ENCODE measurements at regions not wholly inside any gene's neighbourhood (a gene's known extent, or its start where the extent isn't known, plus 50 kb on each side); places are given as distances from the start of the nearest gene placed in this dataset.

DNA sequence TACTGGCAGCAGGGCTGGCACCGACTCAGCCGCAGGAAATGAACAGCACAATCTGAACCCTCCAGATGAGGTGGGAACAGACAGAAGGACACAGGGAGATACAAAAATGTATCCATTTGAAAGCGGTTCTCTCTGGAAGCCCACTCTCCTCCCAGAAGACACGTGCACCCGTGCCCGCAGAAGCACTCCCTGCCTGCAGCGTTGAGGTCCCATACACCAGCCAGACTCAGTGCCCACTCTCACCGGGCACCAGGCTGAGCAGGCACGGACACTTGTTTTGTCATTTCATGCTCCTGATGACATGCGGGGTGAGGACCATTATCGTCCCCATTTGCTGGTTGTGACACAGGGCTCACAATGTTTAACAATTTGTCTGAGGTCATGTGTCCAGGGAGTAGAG, 297.4 kb upstream of the TLE3 start:
- DNase-seq (ENCODE audit: extremely low read depth, low read depth), result no peak
- TF ChIP-seq, protein P1, sequence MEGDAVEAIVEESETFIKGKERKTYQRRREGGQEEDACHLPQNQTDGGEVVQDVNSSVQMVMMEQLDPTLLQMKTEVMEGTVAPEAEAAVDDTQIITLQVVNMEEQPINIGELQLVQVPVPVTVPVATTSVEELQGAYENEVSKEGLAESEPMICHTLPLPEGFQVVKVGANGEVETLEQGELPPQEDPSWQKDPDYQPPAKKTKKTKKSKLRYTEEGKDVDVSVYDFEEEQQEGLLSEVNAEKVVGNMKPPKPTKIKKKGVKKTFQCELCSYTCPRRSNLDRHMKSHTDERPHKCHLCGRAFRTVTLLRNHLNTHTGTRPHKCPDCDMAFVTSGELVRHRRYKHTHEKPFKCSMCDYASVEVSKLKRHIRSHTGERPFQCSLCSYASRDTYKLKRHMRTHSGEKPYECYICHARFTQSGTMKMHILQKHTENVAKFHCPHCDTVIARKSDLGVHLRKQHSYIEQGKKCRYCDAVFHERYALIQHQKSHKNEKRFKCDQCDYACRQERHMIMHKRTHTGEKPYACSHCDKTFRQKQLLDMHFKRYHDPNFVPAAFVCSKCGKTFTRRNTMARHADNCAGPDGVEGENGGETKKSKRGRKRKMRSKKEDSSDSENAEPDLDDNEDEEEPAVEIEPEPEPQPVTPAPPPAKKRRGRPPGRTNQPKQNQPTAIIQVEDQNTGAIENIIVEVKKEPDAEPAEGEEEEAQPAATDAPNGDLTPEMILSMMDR (IDR thresholded peaks at IDR 0.05; ENCODE audit: low read depth, low read length, missing control alignments), result no peak
- no peak overlapping the region for H3K4me3 ChIP-seq (replicated peaks; ENCODE audit: low read depth, low read length)

DNA sequence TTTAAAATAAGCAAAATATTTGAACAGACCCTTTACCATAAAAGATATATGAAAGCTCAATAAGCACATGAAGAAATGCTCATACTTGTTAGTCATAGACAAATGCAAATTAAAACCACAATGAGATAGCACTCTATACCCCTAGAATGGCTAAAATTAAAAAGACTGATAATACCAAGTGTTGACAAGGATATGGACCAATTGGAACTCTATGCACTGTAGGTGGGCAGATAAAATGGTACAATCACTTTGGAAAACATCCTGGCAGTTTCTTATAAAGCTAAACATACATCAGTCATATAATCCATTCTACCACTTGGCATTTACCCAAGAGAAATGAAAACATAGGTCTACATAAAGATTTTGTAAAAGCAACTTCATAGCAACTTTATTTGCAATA, 293.0 kb upstream of the TLE3 start:
- DNase-seq (ENCODE audit: extremely low read depth, low read depth), result no peak
- no peak overlapping the region for H3K4me3 ChIP-seq (replicated peaks; ENCODE audit: low read depth, low read length)
- TF ChIP-seq, protein P1 (IDR thresholded peaks at IDR 0.05; ENCODE audit: low read depth, low read length, missing control alignments), result no peak

DNA sequence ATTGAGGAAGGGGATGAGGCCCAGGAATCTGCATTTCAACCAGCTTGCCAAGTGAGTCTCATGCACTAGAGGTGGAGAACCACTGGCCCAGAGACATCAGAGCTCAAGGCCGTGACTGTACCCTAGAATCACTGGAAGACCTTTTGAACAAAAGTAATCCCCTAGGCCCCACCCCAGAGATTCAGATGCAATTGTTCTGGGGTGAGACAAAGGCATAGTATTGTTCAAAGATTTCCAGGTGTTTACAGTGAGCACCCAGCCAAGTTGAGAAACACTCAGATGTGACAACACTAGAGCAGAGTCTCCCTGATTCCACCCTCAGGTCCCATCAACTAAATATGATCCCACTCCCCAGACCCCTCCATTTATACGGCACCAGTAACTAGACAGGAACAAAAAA, 290.3 kb upstream of the TLE3 start:
- TF ChIP-seq, protein P1 (IDR thresholded peaks at IDR 0.05; ENCODE audit: low read depth, low read length, missing control alignments), result no peak
- no peak for DNase-seq (ENCODE audit: extremely low read depth, low read depth)
- no peak overlapping the region for H3K4me3 ChIP-seq (replicated peaks; ENCODE audit: low read depth, low read length)

DNA sequence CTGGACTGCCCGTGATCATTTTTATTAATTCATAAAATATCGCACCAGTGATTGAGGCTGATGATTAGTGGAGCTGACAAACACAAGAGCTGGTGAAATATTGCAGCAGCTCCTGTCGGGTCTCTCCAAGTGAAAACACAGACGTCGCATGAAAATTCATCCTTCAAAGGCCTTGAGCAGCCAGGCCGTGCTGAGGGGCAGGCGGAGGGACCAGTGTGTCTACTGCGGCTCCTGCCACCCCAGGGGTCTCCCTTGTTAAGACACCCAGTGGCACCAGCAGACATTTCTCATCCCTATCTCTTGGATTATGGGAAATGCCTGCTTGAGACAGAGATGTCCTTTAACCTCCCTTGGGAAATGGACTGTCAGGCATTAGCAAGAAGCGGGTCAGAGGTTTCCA, 289.4 kb upstream of the TLE3 start:
- no peak for DNase-seq (ENCODE audit: extremely low read depth, low read depth)
- TF ChIP-seq, protein P1 (IDR thresholded peaks at IDR 0.05; ENCODE audit: low read depth, low read length, missing control alignments), result no peak
- H3K4me3 ChIP-seq (replicated peaks; ENCODE audit: low read depth, low read length), result no peak overlapping the region

DNA sequence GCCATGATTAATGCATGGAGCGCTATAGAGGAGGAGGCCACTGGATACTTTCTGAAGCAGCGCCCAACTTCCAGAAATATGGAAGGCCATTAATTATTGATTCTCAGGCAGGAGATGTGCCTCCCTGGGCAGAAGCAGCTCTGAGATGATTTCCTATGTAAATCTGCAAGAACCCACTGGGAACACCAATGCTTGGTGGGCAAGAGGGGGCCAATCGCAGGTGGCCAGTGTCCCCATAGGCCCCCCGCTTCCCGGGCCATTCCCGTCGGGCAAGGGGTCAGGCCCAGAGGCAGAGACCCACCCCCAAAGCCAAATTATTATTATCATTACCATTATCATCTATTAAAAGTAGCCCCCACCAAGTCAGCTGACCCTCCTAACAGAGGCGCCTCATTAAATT, 288.0 kb upstream of the TLE3 start:
- TF ChIP-seq, protein P1 (IDR thresholded peaks at IDR 0.05; ENCODE audit: low read depth, low read length, missing control alignments), result no peak
- DNase-seq (ENCODE audit: extremely low read depth, low read depth), result no peak
- H3K4me3 ChIP-seq (replicated peaks; ENCODE audit: low read depth, low read length), result no peak overlapping the region

DNA sequence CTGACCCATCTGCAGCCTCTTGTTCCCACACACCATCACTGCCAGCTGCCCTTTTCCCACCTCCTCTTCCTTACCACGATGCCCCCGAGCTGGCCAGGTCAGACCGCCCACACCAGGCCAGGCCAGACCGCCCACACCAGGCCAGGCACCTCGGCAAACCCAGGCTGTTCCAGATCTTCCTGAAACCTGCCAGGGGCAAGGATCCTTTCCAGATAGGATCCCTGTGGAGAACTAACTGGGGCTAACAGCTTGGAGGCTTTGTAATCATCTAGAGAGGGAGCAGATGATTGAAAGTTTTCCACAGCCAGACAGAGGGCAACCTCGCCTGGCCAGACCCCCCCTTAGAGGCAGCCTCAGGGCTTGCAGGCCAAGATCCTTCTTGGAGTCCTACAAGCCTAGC, 287.3 kb upstream of the TLE3 start:
- no peak overlapping the region for H3K4me3 ChIP-seq (replicated peaks; ENCODE audit: low read depth, low read length)
- no peak for DNase-seq (ENCODE audit: extremely low read depth, low read depth)
- TF ChIP-seq, protein P1 (IDR thresholded peaks at IDR 0.05; ENCODE audit: low read depth, low read length, missing control alignments), result no peak

DNA sequence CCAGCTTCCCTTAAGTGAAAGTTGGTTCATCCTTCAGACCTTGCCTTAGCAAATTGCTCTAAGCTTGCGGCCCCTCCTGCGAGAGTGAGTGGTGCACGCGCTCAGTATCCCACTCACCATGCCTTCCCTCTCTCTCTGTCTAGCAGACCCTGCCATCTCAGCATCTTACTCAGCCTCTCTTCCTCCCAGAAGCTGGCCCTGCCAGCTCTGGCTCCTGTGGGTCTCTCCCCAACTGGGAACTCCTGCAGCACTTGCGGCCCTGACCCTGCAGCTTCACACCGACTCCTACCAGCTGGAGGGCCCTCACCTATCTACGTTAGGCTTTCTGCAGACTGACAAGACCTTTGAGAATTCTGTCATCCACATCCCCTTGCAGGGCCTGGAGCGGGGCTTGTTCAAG, 286.1 kb upstream of the TLE3 start:
- no peak for DNase-seq (ENCODE audit: extremely low read depth, low read depth)
- TF ChIP-seq, protein P1 (IDR thresholded peaks at IDR 0.05; ENCODE audit: low read depth, low read length, missing control alignments), result no peak
- H3K4me3 ChIP-seq (replicated peaks; ENCODE audit: low read depth, low read length), result no peak overlapping the region
